Stomach (tissue), 8 donors: ENCODE measurements at regions not wholly inside any gene's neighbourhood (a gene's known extent, or its start where the extent isn't known, plus 50 kb on each side); places are given as distances from the start of the nearest gene placed in this dataset.

Experiments used
- DNase-seq, 2 donors: peaks; one replicate each; pipeline versions ENCODE4 v3.0.0 to v3.0.0-alpha.2; 2013 to 2019
- H3K27ac ChIP-seq, 5 donors: fragments of 200-600 bp in 4 of 5; sonication (generic) in 4 of 5; one replicate each; pipeline ENCODE4 v1.5.1; 2013 to 2019; ENCODE audit warnings: mild to moderate bottlenecking in 1 of 5, moderate library complexity in 1 of 5
- H3K27me3 ChIP-seq, 3 donors: fragments of 200-600 bp; sonication (generic); one replicate each; pipeline ENCODE4 v1.5.1; 2017 to 2019; ENCODE audit warnings: mixed run types in 1 of 3
- H3K36me3 ChIP-seq, 4 donors: fragments of 200-600 bp; sonication (generic); 1 replicate in 3 of 4; 2 replicates in 1 of 4; pipeline ENCODE4 v1.5.1; 2016 to 2019
- H3K4me1 ChIP-seq, 4 donors: fragments of 200-600 bp; sonication (generic); one replicate each; pipeline ENCODE4 v1.5.1; 2016 to 2019
- H3K4me3 ChIP-seq, 4 donors: fragments of 200-600 bp; sonication (generic) in 3 of 4; one replicate each; pipeline ENCODE4 v1.5.1; 2016 to 2019; ENCODE audit warnings: mild to moderate bottlenecking in 1 of 4
- H3K9me3 ChIP-seq, 4 donors: fragments of 200-600 bp; sonication (generic); one replicate each; pipeline ENCODE4 v1.5.1; 2016 to 2019
- EP300 ChIP-seq: sonication (generic); formaldehyde crosslinking; IDR thresholded peaks from one replicate; pipeline ENCODE4 v1.6.1; 2017; ENCODE audit warnings: antibody characterized with exemption
- POLR2A ChIP-seq, 4 donors: fragments of 450-650 bp; IDR thresholded peaks; one replicate each; pipeline ENCODE4 v1.6.1; 2016; ENCODE audit warnings: antibody characterized with exemption in 4 of 4, control low read depth in 2 of 4, mild to moderate bottlenecking in 1 of 4, moderate library complexity in 1 of 4
- POLR2AphosphoS5 ChIP-seq, 3 donors: sonication (generic); formaldehyde crosslinking; IDR thresholded peaks; one replicate each; pipeline ENCODE4 v1.6.1; 2016; ENCODE audit warnings: antibody characterized with exemption in 3 of 3
- WGBS, 5 donors: extraction: QIAGEN DNeasy Blood & Tissue Kit in 3 of 5; methylation state at CpG; one replicate each; pipeline versions ENCODE4 v1.1.5 to v1.1.7; 2013 to 2018; 5-methylcytosine and 5-hydroxymethylcytosine counted together
- intact Hi-C: fragments of 100-400 bp; cut with DNase I; formaldehyde crosslinking; loops from one replicate; pipeline ENCODE4 v1.15.1; 2023; ENCODE audit warnings: low total_unique reads
- TF ChIP-seq, protein P1 (sequence below), 7 experiments: fragments of 450-650 bp in 4 of 7; fragments of 200-600 bp in 3 of 7; sonication (generic) in 3 of 7; IDR thresholded peaks; one replicate each; pipeline ENCODE4 v1.5.1; 2016 to 2019; ENCODE audit warnings: antibody characterized with exemption in 7 of 7, control low read depth in 2 of 7, mild to moderate bottlenecking in 1 of 7
- donor health status: healthy with polysubstance abuse.
- donor health status: Bipolar disorder and iron deficiency.
- donor health status: healthy.

GRCh38 chr16:86733546-86734254, 155.4 kb downstream of the FOXL1 start:
- H3K9me3 ChIP-seq, result peaks cover 0 to 5% (median 0%) of the 10 kb centered on the region in 4 donors
- intact Hi-C loops, result no loop called here
- H3K36me3 ChIP-seq, result no peaks in the 10 kb centered on the region
- 47 to 63% (median 55%) methylated on average over 21 to 27 of the region's 27 CpGs for WGBS, 5 donors
- H3K4me1 ChIP-seq, result no peaks in the 10 kb centered on the region
- H3K27ac ChIP-seq, result no peak overlapping the region
- peaks cover 0 to 79% (median 35%) of the 10 kb centered on the region in 3 donors for H3K27me3 ChIP-seq
- no peak overlapping the region for H3K4me3 ChIP-seq
- TF ChIP-seq EP300 (no peak), POLR2AphosphoS5 (IDR thresholded peaks at IDR 0.05) (no peak), POLR2A (IDR thresholded peaks at IDR 0.05) (no peak)
- TF ChIP-seq, protein P1, sequence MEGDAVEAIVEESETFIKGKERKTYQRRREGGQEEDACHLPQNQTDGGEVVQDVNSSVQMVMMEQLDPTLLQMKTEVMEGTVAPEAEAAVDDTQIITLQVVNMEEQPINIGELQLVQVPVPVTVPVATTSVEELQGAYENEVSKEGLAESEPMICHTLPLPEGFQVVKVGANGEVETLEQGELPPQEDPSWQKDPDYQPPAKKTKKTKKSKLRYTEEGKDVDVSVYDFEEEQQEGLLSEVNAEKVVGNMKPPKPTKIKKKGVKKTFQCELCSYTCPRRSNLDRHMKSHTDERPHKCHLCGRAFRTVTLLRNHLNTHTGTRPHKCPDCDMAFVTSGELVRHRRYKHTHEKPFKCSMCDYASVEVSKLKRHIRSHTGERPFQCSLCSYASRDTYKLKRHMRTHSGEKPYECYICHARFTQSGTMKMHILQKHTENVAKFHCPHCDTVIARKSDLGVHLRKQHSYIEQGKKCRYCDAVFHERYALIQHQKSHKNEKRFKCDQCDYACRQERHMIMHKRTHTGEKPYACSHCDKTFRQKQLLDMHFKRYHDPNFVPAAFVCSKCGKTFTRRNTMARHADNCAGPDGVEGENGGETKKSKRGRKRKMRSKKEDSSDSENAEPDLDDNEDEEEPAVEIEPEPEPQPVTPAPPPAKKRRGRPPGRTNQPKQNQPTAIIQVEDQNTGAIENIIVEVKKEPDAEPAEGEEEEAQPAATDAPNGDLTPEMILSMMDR (IDR thresholded peaks at IDR 0.05), result no peak
- DNase-seq, result peak in 1 of 2 donors; percentile 20

DNA sequence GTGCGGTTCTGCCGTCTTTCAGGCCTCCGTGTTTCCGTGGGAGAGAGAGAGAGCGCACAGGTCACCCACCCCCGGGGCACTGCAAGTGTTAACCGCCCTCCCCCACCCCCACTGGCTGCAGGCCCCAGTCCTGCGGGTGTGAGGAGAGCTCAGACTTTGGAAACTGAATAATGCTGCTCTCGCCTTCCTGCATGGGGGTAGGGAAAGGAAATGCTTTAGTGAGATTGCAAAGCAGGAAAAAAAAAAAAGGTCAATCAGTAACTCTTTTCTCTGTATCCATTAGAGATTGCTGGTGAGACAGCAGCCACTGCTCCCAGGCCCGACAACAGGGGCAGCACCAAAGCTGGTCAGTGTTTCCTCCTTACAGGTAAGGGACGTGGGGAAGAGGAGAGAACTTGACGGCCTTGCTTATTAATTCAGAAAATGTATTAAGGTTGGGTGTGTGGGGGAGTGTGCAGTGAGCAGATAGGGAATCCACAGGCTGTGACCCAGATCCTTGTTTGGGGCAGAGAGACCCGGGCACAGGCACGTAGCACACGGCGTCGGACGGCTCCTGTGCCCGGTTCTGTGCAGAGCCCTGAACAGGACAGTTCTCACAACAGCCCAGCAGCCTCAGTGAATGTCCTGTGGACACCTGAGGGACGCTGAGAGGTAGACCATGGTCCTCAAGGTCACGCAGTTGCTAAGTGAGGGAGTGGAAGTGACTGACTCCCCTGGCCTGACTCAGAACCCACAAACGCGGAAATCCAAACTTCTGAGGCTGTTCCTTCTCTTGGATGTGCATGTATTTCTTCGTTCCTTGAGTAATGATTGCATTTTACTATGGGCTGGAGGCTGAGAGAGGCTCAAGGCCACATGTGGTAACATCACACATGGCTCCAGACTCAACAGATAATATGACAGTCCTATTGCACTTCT, 156.5 kb downstream of the FOXL1 start:
- Histone ChIP-seq H3K36me3 (no peaks in the 10 kb centered on the region), H3K27me3 (peaks cover 0 to 74% (median 41%) of the 10 kb centered on the region in 3 donors), H3K4me1 (no peaks in the 10 kb centered on the region), H3K4me3 (no peak overlapping the region), H3K27ac (no peak overlapping the region), H3K9me3 (no peaks in the 10 kb centered on the region)
- TF ChIP-seq POLR2AphosphoS5 (IDR thresholded peaks at IDR 0.05) (no peak), EP300 (no peak), POLR2A (IDR thresholded peaks at IDR 0.05) (no peak)
- TF ChIP-seq, protein P1 (IDR thresholded peaks at IDR 0.05), result no peak
- 62 to 72% (median 63%) methylated on average over 24 of the region's 24 CpGs for WGBS, 5 donors
- intact Hi-C loops, result no loop called here
- DNase-seq, result no peak

DNA sequence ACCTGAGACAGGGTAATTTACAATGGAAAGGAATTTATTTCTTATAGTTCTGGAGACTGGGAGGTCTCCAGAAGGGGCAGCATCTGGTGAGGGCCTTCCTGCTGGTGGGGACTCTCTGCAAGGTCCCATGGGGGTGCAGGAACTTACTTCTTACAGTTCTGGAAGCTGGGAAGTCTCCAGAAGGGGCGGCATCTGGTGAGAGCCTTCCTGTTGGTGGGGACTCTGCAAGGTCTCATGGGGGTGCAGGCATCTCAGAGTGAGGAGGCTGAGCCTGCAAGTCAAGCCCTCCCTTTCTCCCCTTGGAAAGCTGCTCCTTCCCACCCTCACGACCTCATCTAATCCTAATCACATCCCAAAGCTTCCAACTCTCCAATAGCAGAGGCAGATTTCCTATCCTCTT, 157.4 kb downstream of the FOXL1 start:
- H3K9me3 ChIP-seq, result no peaks in the 10 kb centered on the region
- H3K36me3 ChIP-seq, result no peaks in the 10 kb centered on the region
- H3K27ac ChIP-seq, result no peak overlapping the region
- intact Hi-C loops, result no loop called here
- WGBS, 5 donors, result 48 to 69% (median 68%) methylated on average over 2 of the region's 2 CpGs
- DNase-seq, result peak in 1 of 2 donors; percentile 12
- TF ChIP-seq POLR2A (IDR thresholded peaks at IDR 0.05) (no peak), POLR2AphosphoS5 (IDR thresholded peaks at IDR 0.05) (no peak), EP300 (no peak)
- TF ChIP-seq, protein P1 (IDR thresholded peaks at IDR 0.05), result no peak
- H3K4me1 ChIP-seq, result peaks cover 0 to under 1% (median 0%) of the 10 kb centered on the region in 4 donors
- H3K27me3 ChIP-seq, result peaks cover 0 to 74% (median 42%) of the 10 kb centered on the region in 3 donors
- H3K4me3 ChIP-seq, result no peak overlapping the region

DNA sequence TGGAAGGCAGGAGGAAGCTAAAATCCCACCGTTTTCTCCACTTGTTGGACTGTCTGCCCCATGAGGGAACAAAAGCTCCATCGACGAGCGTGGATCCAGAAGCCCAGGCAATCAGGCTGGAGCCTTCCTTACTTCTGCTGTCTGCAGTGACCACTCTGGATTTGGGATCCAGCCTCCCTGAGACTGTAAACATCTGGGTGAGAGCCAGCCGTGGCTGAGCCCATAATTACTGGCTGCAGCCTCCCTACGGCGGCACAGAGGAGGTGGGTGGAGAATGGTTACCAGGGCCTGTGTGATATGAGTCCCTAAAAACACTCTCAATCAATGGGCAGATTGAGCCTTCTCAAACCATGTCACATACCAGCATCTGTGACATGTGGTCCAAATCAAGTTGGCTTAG, 158.2 kb downstream of the FOXL1 start:
- Histone ChIP-seq H3K27me3 (peaks cover 0 to 74% (median 43%) of the 10 kb centered on the region in 3 donors), H3K27ac (no peak overlapping the region), H3K4me1 (peaks cover 0 to 7% (median 1%) of the 10 kb centered on the region in 4 donors), H3K9me3 (no peaks in the 10 kb centered on the region), H3K36me3 (no peaks in the 10 kb centered on the region), H3K4me3 (no peak overlapping the region)
- DNase-seq, result no peak
- WGBS, 5 donors, result 81 to 89% (median 85%) methylated on average over 6 to 7 of the region's 7 CpGs
- intact Hi-C loops, result no loop called here
- TF ChIP-seq POLR2AphosphoS5 (IDR thresholded peaks at IDR 0.05) (no peak), POLR2A (IDR thresholded peaks at IDR 0.05) (no peak), EP300 (no peak)
- TF ChIP-seq, protein P1 (IDR thresholded peaks at IDR 0.05), result no peak
